ENCODE measurements at regions not wholly inside any gene's neighbourhood (a gene's known extent, or its start where the extent isn't known, plus 50 kb on each side); places are given as distances from the start of the nearest gene placed in this dataset.

- BruUV-seq (replicated peaks): no TSS peak
- no peak for ATAC-seq
- in situ Hi-C loops (cut with MboI): no loop called here
Measured at GRCh38 chr21:28641731-28642130, 350.9 kb downstream of the LTN1 start.

More at GRCh38 chr21:28641731-28642130, 350.9 kb downstream of the LTN1 start:
- H3K4me3 ChIP-seq: no peak overlapping the region
- no peaks in the 10 kb centered on the region for H3K27me3 ChIP-seq (ENCODE audit: control insufficient read depth in 2 of 2, insufficient read depth in 2 of 2, low read length in 2 of 2)
- ChIA-PET CTCF (ENCODE audit: low intra/inter-chr PET ratio) (no interaction called here), POLR2A (no interaction called here)
- no peaks in the 10 kb centered on the region for H3K9me1 ChIP-seq (ENCODE audit: control insufficient read depth, insufficient read depth, low read length)
- no peak for DNase-seq (ENCODE audit: extremely low read depth in 1 of 4, low spot score in 3 of 4)
- WGBS (ENCODE audit: insufficient coverage, low coverage, missing lambda C conversion rate): 0% methylated on average over 1 of the region's 1 CpG
- TF ChIP-seq RFX7 (CRISPR knock-in tag; IDR thresholded peaks at IDR 0.05): no peak
- TF ChIP-seq XRCC5 (IDR thresholded peaks at IDR 0.05; ENCODE audit: low read depth, low read length): no peak
- no peak for TF ChIP-seq AFF1 (IDR thresholded peaks at IDR 0.05; ENCODE audit: low read depth in 1 of 2, partially characterized antibody in 2 of 2)
- TF ChIP-seq ZNF224 (CRISPR knock-in tag; IDR thresholded peaks at IDR 0.05): no peak
- TF ChIP-seq CREM (IDR thresholded peaks at IDR 0.05; ENCODE audit: low read depth): no peak
- TF ChIP-seq, protein P1, sequence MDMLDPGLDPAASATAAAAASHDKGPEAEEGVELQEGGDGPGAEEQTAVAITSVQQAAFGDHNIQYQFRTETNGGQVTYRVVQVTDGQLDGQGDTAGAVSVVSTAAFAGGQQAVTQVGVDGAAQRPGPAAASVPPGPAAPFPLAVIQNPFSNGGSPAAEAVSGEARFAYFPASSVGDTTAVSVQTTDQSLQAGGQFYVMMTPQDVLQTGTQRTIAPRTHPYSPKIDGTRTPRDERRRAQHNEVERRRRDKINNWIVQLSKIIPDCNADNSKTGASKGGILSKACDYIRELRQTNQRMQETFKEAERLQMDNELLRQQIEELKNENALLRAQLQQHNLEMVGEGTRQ (CRISPR knock-in tag; IDR thresholded peaks at IDR 0.05): no peak
- TF ChIP-seq KDM1A (IDR thresholded peaks at IDR 0.05): no peak
- TF ChIP-seq SMARCA5 (IDR thresholded peaks at IDR 0.05): no peak
- no peak overlapping the region for H3K27ac ChIP-seq (ENCODE audit: extremely low read depth, low read depth, low read length)
- intact Hi-C loops (cut with micrococcal nuclease): no loop called here
- H4K20me1 ChIP-seq (replicated peaks; ENCODE audit: control insufficient read depth, insufficient read depth, low read length): no peaks in the 10 kb centered on the region
- no peaks in the 10 kb centered on the region for H3K4me1 ChIP-seq (replicated peaks in 1 of 2; ENCODE audit: control insufficient read depth in 2 of 2, insufficient read depth in 2 of 2, low read length in 2 of 2)
- H3K9me3 ChIP-seq (replicated peaks; ENCODE audit: control insufficient read depth, insufficient read depth, low read depth, low read length): no peaks in the 10 kb centered on the region
- H2AFZ ChIP-seq (ENCODE audit: low read depth, low read length): no peak overlapping the region
- no peaks in the 10 kb centered on the region for H3K36me3 ChIP-seq (ENCODE audit: control insufficient read depth, insufficient read depth, low read length)
- H3K4me2 ChIP-seq (ENCODE audit: insufficient read depth, low read length): no peak overlapping the region
- no peak for FAIRE-seq
- H3K9ac ChIP-seq (ENCODE audit: insufficient read depth in 1 of 2, low read depth in 2 of 2, low read length in 2 of 2): no peak overlapping the region
- H3K79me2 ChIP-seq (ENCODE audit: control insufficient read depth, insufficient read depth, low read length): no peaks in the 10 kb centered on the region
